ENCODE measurements at regions not wholly inside any gene's neighbourhood (a gene's known extent, or its start where the extent isn't known, plus 50 kb on each side); places are given as distances from the start of the nearest gene placed in this dataset.

DNA sequence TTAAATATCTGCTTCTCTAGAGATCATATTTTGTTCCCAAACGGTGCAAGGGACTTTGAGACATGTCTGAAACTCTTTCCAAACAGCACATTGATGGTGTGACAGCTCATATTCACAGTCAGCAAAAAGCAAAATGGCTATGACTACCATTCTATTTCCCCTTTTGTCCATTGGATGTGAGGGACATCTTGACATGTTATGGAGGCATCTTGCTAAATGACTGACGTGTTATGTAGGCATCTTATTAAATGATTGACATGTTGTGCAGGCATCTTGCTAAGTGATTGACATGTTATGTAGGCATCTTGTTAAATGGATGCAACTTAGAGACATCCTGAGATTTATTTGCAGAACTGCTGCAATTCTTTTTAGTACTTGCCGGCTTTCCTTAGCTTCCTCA is 255.8 kb downstream of the DLL1 start:
- no peak for TF ChIP-seq EZH2 (IDR thresholded peaks at IDR 0.05; ENCODE audit: borderline replicate concordance, low read depth, low read length, poor library complexity, severe bottlenecking)
- TF ChIP-seq, protein P1, sequence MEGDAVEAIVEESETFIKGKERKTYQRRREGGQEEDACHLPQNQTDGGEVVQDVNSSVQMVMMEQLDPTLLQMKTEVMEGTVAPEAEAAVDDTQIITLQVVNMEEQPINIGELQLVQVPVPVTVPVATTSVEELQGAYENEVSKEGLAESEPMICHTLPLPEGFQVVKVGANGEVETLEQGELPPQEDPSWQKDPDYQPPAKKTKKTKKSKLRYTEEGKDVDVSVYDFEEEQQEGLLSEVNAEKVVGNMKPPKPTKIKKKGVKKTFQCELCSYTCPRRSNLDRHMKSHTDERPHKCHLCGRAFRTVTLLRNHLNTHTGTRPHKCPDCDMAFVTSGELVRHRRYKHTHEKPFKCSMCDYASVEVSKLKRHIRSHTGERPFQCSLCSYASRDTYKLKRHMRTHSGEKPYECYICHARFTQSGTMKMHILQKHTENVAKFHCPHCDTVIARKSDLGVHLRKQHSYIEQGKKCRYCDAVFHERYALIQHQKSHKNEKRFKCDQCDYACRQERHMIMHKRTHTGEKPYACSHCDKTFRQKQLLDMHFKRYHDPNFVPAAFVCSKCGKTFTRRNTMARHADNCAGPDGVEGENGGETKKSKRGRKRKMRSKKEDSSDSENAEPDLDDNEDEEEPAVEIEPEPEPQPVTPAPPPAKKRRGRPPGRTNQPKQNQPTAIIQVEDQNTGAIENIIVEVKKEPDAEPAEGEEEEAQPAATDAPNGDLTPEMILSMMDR (conservative IDR thresholded peaks at IDR 0.05; ENCODE audit: low read depth, low read length), result no peak
